HG02970 (cell line): ENCODE measurements at regions not wholly inside any gene's neighbourhood (a gene's known extent, or its start where the extent isn't known, plus 50 kb on each side); places are given as distances from the start of the nearest gene placed in this dataset.
"Not testable (repeated sequence)": the region's sequence is repeated elsewhere in the genome, so short reads cannot be mapped to it uniquely, and the experiment has no call there.

Source experiments
- ATAC-seq: cut with Tn5 transposase; IDR thresholded peaks from one replicate; pipeline ENCODE4 v1.9.1; 2021; ENCODE audit warnings: mild to moderate bottlenecking, moderate library complexity, moderate number of reproducible peaks; ENCODE audit not compliant: unreplicated experiment, low FRiP score

DNA sequence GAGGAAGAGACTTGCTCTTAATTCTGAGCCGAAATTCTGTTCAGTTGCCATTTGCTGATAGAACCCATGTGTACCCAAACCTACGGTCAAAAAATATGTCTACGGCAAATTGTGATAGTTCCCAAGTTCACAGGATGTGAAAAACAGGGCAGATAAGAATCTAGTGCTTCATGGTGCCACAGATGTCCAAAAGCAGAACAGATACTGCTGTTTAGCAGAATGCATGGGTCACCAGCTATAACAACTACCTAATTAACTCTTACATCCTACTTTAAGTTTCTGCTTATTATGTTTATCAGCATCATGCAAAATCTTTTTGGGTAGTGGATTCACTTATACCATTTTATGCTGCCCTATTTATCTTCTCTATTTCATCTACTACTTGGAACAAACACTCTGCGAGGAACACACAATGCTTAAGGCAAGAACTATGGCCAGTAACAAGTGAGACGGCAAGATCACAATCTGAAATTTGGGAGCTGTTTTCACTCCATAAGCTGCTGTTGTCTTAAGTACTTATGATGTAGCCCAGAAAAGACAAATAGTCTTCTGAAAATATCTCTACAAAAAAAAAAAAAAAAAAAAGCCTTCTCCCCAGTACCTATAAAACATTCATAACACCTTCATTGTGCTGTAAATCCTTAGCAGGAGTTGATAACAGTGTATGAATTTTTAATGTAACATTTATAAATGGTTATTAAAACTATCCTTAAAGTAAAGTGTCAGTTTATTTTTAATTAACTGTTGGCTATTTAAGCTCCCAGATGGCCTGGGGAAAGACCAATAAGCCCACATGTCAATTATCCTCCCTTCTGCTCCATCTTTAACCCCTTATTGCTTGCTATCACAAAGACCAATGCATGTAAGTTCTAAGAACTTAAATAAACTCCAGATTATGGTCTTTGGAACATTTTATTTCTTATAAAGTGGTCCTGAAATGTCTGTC, 232.3 kb downstream of the TLR4 start:
- peak; percentile 98 for ATAC-seq

DNA sequence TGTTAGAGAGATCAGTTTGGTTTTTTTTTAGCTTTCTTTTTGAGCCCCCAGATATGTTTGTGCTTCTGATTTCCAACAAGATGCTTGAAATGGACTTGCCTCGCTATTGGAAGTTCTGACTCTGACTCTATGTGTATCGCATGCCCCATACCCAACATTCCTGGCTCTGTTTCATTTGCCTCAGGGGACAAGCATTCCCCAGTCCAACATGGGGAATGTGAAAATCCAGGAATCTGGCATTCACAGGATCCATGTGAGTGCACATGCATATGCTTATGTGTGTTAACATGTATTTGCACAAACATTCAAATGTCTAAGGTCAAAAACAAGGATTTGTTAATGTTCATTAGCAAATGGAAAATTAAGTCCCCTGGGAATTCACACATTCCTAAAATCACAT, 233.9 kb downstream of the TLR4 start:
- ATAC-seq = no peak

DNA sequence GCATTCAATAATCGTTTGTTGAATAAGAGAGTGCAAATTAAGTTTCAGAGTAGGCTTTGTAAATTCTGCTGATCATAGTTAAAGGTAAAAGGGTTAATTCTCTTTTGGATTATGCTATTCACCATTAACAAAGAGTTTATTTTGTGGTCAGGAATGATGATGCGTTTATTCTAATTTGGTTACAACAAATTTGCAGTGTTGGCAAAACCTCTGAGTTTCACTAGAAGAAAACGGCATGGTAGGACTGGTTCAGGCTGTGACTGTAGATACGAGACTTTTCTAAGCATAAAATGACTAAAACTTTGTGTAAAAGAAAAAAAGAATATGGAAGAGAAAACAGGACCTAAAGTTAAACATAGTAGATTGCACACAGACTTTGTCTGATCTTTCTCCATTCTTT, 234.7 kb downstream of the TLR4 start:
- no peak for ATAC-seq

DNA sequence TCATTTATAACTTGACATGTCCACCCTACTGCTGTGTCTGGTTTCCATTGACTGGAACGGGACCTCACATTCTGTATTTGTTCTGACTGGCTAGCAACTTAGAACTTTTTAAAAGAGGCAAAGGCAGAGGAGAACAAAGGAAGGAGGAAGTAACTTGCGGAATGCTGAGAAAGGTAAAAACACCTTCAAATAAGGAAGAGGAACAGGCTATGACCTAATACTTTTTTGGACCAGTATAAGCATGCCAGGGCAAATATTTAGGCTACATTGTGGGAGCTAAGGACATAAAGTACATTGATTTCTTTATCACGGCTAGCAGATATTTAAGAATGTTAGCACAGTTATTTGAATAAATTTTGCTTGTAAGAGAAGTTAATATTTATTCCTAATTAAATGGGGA, 240.5 kb downstream of the TLR4 start:
- ATAC-seq = not testable (repeated sequence)

DNA sequence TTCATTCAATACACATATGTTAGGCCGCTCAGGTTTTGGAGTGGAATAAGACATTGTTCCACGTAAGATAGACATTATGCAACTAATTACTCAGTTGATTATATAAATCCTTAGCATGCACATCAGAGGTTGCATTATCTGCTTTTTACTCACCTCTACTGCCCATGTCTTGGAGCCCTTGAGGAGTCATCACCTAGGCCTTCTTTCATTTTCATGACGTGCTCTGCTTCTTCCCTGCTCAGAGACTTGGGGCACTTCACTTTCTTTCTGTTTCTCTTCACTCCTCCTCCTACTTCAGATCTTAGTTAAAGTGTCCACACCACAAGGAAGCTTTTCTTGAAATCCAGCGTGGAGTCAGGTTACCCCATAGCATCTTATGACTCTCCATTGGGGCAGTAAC, 241.1 kb downstream of the TLR4 start:
- ATAC-seq = no peak

DNA sequence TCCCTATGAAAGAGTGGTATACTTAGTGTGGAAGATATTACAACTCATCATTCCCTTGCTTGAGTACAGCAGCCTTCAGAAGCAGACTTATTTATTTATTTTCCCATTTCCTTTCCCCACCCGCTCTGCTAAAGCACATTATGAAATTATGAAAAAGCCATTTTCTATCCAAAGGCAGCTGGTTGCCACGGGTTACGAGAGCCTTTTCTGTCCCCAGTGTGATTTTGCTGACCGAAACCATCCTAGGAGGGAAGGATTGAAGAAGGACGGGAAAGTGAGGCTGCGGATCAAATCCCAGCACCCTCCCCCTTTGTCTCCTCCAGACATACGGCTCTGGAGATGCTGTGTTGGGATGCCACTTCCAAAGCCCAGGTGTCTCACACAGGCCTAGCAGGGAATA, 246.9 kb downstream of the TLR4 start:
- no peak for ATAC-seq

DNA sequence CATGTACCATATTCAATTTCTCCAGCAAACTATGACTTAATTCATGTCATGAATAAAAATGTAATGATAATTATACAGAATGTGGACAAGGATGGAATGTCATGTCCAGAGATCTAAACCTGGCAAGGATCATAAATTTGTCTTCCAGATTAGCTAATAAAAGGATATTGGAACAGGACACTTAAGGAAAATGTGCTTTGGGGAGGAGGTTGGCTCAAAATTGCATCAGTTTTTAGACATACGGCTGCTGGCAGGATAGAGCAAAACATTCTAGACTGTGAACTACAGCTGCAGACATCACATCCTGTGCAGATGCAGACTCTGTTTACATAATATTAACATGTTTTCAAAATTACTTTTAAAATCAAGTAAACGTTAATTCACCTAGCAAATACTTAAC, 248.4 kb downstream of the TLR4 start:
- no peak for ATAC-seq

DNA sequence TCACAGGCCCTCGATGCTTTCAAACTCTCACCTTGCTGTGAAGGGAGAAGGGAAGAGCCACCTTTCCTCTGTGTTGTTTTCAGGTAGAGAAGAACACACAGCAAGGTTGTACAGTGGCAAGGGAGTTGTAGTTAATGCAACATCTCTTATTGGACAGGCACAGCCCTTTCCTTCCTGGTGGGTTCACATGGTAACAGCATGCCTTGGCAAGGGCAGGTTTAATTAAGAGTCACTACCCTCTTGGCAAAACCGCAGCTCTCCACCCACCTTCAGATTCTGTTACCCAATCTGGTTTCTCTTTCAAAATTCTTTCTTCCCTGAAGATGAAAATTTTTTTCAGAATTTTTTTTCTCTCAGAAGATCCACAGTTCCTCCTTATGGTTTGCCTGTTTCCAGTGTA, 253.1 kb downstream of the TLR4 start:
- no peak for ATAC-seq

DNA sequence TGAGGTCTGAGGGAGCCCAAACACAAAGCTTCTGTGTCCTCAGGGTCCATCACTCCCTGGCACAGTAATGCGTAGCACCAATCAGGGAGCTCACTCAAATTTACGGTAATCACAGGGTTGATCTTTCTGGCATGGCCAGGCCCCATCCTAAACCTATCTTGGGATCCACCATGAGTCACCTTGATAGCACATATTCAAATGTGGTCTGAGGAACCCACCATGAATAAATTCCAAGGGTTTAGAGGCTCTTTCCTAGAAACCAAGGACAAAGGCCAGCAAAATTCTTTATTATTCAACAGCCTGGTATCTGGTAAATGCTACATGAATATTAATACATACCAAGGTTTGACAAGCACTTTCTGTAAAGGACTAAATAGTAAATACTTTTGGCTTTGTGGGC, 254.5 kb downstream of the TLR4 start:
- ATAC-seq = no peak

DNA sequence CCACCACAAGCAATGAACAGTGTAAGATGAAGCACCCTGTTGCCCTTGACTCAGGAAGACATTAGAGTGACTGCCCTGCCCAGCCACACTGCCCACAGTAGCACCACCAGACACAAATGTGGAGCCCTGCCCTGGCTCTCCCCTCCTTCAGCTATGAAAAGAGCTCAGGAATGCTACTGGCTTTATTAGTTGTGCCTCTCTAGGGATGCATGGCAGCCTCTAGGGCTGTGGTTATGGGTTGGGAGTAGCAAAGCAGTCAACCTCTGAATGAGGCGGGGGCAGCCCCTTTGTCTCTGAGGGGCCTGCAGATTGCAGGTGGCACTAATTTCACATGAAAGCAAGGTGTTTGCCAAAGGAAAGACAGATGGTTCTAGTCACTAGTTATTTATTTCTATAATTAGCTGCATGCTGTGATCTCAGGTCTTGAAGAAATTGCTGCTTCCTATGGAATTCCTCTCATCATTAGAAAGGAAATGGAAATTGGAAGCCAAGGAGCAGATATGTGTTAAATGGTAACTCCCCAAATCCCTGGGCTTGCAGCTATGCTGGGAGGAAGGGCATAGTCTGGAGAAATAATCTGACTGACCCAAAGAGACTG, 259.4 kb downstream of the TLR4 start:
- no peak for ATAC-seq

DNA sequence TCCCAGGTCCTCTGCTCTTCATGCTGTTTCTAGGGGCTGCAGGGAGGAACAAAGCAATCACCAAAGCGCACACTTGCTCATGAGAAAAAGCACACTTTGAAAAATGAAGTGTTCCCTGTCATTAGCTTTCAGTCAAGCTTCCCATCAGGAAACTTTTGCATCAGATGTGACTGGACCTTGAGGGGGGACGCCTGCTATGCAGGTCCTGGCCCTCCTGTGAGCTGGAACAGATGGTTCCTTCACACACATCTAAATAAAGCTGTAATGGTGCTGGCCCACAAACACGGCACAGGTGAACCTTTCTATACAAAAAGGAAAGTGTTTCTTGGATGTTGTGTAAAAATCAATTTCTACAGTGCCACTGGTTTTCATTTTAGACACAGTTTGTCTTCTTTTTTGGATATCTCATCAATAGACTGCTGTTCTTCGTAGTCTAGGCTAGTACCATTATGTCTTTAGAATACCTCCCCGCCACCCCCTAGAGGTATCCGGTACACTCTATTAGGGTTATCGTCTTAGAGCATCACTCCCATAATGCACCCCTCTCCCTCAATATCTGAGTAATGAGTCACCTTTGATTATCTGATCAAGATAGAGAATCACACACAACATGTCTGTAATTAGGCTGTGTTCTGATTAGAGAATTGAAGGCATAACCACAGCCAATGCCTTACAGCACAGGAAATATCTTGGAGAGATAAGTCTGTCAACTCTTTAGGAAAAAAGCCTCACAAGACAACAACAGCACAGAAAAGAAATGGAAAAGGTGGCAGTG, 266.3 kb downstream of the TLR4 start:
- ATAC-seq = no peak

DNA sequence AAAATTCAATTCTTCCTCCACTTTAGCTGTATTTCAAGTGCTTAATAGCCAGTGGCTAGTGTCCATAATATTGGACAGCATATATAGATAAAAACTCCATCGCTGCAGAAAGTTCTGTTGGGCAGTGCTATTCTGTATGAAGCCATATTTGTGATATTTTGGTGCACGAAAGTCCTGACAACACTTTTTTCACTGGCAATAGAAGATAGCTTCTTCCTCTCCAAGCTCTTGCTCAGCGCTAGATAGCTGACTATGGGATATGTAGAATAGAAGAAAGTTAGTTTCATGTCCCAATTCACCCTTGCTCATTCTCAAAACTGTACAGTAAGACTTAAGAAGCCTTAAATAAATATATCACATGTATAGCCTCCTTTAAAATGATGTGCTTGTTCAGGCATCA, 269.9 kb downstream of the TLR4 start:
- no peak for ATAC-seq

DNA sequence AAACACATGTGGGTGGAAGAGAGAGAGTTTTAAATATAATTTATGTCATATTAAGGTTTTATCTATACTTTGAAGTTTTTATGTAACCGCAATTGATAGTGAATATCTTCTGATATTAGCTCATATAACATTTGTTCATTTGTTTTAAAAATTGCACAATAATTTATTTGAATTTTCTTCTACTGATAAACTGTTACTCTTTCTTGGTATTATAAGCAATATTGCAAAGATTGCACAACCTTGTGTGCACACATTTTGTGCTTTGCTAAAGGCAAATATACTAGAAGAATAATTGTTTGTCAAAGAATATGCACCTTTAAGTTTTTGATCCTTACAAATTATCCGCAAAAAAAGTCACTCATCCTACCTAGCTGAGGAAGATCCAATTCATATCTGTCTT, 275.7 kb downstream of the TLR4 start:
- no peak for ATAC-seq

DNA sequence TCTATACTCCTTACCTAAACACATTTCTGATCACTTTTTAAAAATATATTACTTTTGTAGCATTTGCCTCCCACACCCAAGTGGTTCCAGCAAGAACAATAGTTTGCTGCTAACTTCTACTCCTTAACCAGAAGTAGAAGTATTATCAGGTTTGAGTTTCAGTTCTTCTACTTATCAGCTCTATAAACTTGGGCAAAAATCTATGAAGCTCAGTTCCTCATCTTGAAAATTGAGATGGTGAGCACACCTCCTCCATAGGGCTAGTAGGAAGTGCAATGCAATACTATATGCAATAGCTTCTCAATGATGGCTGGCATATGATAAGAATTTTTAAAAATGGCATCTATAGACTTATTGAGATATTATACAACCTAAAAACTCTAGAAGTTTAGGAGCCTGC, 283.7 kb downstream of the TLR4 start:
- no peak for ATAC-seq

DNA sequence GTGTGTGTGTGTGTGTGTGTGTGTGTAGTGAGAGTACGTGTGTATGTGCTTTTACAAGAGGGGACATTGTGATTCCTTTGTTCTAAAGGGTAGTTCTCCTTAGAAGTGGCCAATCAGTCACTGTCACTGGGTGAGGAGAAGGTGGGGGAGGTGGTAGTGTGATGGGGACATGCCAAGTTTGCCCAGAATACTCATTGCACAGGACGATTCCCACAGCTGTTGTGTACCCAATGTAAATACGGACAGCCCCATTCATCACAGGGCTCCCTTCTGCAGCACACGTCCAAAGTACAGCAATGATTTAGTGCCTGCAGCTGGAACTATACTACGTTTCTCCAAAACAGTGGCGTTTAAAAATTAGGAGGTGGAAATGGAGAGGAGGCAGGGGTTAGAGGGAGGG, 287.8 kb downstream of the TLR4 start:
- ATAC-seq = no peak

DNA sequence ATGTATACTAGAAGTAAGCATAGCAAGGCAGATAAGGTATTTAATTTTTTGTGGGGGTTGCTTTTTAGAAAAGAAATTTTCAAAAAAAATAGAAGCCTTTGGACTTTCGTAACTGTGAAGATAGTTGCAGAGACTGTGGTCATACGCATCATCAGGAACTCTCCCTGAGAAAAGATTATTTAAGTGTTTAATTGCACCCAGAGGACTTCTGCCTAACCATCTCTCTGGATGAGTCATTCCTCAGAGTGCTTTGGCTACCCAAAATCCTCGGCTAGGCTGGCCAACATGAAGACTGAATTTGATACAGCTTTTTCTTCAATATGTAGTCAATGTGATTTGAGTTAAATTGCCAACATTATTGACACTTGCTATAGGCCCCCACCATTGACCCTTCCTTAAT, 296.4 kb downstream of the TLR4 start:
- ATAC-seq = no peak

DNA sequence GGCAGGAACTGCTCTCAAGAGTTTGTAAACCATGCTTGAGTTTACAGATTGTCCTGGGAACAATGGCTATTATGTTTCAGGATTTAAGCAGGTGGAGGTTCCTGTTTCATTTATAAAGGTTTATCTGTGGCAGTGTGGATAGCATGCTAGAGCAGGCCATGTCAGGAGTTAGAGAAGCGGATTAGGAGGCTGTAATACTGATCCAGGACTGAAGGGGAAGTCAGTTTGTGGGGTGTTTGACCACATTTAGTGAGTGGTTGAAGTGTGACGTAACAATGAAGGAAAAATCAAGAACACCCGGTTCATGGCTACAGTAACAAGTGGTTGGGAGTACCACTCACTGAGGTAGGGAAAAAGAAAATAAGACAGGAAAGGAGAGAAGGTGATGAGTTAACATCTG, 299.0 kb downstream of the TLR4 start:
- ATAC-seq = no peak

DNA sequence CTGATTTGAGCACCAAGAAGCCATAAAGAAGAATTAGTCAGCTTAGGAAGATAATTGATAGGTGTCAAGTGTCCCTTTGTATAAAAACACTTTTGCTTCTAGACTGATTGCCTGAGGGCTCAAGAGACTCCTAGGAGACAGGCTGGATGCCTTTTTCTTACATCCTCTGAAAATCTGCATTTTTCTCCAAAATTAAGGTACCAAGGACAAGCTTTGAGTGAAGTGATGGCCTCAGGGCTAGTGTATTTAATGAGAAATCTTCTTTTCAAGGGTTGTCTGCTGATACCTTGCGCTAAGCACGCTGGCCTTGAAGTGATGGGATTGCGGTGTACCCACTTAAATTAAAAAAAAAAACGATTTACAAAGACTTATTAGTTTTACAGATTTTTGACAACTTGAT, 304.0 kb downstream of the TLR4 start:
- ATAC-seq = no peak

DNA sequence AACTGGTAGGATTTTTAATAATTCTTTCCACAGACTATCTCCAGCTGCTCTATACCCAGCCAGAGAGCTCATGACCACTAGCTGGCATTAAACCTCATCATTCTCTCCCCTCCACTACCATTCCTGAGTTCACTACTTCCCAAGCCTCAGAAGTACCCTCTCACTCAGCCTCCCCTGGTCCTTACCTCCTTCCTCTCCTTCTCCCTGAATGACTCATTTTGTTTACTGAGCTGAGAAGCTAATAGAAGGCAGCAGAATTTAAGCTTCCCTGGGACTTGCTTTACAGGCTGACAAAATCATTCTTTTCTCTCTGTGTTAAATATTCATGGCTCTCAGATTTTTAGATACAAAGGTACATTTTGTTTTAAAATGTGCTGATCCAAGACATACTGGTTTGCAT, 305.4 kb downstream of the TLR4 start:
- no peak for ATAC-seq

DNA sequence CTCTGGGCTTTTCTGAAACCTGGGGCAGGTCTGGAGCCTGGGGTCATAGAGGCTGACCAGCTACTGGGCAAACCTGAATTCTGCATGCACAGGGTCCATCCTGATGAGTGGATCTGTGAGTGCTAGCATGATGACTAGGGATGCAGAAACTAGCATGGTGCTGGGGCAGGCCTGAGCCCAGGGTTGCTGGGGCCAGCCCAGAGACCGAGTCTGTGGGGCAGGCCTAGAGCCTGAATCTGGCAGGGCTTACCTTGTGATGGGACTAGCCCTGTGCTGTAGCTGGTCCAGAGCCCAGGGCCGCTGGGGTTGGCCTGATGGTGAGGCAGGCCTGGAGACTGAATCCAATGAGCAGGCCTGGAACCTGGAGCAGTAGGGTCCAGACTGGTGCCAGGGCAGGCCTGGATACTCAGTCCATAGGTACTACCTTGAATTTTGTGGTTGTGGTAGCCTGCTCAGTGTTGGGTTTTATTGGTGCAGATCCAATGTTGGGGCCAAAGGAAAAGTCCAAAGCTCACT, 313.5 kb downstream of the TLR4 start:
- ATAC-seq = no peak

DNA sequence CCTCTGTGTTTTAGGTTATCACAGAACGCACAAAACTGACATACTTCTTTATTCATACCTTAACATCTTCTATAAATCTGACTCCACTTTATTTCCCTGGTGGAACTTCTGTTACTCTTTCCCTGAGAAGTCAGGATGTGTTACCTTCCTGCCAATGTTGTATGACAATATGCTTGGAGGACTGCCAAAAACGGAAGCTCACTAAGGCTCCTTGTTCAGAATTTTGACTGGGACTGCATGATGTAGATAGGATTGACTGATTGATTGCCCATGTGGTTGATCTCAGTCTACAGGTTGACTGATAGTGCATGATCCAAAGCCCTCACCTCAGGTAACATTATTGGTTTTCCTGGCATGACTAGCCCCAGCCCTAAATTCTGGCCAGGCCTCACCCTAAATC, 319.4 kb downstream of the TLR4 start:
- no peak for ATAC-seq
